DMS114 treated with DMSO at 0.1 percent for 48 hours (cell line): ENCODE measurements at regions not wholly inside any gene's neighbourhood (a gene's known extent, or its start where the extent isn't known, plus 50 kb on each side); places are given as distances from the start of the nearest gene placed in this dataset.
A peak's percentile ranks its signal among the peaks of the same experiment; 100 is the strongest.
"Not testable (repeated sequence)": the region's sequence is repeated elsewhere in the genome, so short reads cannot be mapped to it uniquely, and the experiment has no call there.

ENCODE experiments used
- DNase-seq: peaks from one replicate; lab custom pipeline; 2025; ENCODE audit not compliant: unreplicated experiment; lab: John Stamatoyannopoulos, UW

DNA sequence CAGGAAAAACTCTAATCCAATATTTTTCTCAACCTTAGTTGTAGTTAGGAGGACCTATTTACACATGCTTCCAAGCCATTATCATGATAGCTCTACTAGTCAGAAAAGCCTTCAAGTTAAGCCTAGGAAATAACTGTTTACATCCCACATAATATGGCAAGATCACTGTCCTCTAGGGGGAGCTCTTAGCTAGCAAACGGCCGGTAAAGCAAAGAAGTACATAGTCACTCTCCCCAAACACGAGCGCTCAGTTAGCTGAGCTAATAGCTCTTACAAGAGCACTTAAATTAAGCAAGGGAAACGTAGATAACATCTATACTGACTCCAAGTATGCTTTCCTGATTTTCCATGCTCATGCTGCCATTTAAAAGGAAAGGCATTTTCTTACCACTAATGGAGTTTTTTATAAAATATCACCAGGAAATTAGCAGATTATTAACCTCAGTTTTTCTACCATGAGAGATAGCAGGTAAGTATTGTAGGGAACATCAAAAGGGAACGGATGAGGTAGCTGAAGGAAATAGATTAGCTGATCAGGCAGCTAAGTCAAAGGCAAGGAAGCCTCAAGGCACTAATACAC is 100.6 kb upstream of the PABPC3 start:
- DNase-seq, result peak; percentile 80

DNA sequence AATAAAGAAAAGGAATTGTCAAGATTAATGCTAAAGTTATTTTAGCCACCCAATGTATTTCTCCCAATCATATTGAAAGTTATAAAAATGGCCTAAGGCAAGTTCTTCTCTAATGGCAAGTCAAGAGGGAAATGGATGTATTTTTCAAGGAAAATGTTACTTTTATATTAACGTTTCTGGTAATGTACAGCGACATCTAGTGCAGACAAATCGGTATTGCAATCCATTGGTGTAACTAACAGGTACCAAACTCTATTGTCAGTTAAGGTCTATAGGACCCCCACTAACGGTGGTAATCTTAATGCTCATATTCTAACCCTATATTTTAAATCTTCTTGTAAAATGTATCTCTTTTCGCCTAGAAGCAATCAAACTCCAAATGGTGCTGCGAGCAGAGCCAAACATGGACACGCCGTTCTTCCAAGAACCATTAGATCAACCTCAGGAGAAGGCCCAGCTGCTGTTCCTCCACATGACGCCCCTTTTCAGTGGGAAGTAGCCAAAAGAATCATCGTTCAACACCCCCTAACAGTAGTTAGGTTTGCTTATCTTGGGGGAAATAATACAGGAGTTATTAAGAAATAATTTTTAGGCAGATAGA is 98.5 kb upstream of the PABPC3 start:
- peak; percentile 35 for DNase-seq

DNA sequence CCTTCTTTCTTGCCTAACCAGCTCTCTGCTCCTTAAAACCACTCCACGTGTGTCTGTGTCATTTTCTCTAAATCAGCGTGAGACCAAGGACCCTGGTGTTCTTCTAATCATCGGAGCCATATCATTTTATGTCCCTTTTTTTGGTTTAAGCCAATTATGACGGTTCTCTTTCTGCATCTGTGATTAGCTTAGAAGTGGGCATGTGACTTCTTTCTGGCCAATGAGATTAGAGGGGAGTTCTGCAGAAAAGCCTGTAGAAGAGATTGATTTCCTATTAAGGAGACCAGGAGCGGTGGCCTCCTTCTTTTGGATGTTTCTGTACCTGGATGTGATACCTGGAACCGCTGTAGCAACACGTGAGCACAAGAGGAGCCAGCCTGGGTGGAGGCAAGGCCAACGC is 97.5 kb upstream of the PABPC3 start:
- no peak for DNase-seq

DNA sequence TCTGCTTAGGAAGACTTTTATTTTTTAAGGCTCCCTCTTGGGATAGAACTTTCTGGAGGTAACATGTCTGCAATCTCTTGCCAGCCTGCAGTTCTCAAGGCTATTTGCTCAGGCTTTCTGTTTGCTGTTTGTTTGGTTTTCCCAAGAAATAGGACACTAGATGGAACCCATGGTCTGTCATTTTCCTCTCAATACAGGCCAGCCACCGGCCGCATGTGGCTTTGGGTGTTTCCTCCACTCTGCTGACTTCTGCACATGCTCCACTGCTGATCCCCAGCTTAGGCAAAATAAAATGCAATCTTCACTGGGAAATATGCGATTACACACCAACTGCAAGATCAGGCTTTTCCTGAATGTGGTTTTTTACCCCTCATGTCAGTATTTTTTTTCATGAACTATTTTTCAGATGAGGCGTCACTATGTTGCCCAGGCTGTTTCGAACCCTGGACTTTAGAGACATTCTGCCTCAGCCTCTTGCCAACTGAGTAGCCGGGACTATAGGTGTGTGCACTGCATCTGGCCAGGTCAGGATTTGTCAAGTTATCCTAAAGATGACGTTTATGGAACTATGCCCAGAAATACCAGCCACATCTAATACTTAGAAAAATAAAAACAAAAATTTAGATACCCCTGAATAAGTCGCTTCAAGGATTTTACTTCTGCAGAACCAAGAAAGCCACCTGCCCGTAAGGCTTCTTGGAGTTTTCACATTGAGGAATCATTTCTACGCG is 94.3 kb upstream of the PABPC3 start:
- no peak for DNase-seq

- DNase-seq, result not testable (repeated sequence)
Observed at GRCh38 chr13:25002311-25002710, 93.6 kb upstream of the PABPC3 start.

DNA sequence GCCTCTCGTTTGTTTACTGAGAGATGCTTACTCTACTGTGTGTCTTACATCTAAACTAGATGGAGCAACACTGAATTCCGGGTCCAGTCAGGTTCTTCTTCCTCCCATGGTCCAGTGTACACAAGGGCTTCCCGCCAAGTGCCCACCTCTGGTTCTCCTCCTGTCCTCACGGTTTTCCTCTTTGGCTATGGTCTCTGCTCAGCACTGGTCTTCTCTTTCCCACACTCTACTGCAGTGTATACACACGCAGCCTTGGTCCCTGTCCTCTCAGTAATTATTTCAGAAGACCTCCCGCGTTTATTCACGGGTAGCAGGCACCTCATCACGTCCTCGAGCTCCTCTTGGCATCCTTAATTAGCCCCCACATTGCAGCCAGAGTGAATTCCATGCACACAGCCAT is 91.4 kb upstream of the PABPC3 start:
- not testable (repeated sequence) for DNase-seq

DNA sequence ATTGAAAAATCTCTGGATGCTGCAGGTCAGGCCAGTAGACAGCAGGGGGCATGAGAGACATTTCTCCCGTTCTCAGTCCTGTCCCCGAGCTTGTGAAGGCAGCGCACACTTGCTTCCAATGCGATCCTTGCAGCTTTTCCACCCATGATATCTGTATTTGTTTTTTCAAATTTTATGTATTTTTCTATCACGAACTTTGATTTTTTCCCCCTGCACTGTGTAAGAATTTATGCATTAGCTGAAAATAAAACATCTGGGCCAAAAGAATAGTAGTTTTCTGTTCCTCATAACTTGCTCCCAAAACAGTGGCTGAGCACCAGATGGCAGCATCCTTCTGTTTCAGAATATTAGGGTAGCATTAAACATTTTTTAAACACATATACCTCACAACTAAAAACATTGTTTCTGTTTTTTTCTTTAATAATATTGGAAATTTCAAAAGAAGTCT is 90.9 kb upstream of the PABPC3 start:
- not testable (repeated sequence) for DNase-seq

DNA sequence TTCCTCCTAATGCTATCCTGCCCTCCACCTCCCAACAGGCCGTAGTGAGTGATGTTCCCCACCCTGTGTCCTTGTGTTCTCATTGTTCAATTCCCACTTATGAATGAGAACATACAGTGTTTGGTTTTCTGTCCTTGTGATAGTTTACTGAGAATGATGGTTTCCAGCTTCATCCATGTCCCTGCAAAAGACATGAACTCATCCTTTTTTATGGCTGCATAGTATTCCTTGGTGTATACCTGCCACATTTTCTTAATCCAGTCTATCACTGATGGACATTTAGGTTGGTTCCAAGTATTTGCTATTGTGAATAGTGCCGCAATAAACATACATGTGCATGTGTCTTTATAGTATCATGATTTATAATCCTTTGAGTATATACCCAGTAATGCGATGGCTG is 88.5 kb upstream of the PABPC3 start:
- DNase-seq, result not testable (repeated sequence)

- not testable (repeated sequence) for DNase-seq
Observed at GRCh38 chr13:25014398-25014973, 81.5 kb upstream of the PABPC3 start.

GRCh38 chr13:25017176-25017575 is 78.8 kb upstream of the PABPC3 start:
- not testable (repeated sequence) for DNase-seq

DNA sequence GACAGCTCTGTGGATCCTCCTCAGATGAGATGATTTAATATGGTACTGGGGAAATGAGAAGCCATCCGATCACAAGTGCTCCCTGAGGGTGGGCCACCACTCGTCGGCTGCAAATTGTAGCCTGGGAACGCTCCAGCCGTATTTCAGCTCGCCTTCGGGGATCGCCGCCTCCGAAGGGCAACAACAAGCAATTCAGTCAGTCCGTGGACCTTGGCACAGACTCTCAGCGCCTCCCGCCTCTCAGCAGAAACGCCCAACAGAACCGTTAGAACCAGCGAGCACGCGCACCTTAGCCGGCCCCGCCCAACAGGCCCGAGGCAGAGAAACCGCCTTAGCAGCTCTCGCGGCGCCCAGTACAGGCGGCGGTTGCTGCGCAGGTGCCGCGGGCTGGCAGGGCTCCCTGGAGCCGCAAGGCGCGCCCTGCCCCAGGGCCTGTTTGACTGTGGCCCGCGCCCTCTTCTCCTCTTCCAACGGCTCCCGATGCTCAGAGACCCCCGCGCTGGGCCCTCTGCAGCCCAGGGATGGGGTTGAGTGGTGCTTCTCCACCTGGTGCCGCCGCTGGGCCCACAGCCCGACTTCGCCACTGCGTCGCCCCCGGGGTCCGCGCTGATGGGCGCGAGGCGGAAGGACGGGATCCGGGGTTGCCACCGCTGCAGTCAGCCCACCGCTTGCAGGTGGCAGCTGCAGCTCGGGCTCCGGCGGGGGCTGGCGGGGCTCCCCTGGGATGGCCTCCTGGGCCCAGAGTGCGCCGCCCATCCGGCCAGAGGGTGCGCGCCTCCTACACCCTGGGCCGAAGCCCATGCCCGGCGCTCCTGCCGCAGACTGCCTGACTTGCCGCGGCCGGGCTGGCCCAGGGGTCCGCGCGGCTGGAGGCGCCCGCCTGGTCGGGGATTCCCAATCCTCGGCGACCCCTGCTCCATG is 77.9 kb upstream of the PABPC3 start:
- peak; percentile 15 for DNase-seq

DNA sequence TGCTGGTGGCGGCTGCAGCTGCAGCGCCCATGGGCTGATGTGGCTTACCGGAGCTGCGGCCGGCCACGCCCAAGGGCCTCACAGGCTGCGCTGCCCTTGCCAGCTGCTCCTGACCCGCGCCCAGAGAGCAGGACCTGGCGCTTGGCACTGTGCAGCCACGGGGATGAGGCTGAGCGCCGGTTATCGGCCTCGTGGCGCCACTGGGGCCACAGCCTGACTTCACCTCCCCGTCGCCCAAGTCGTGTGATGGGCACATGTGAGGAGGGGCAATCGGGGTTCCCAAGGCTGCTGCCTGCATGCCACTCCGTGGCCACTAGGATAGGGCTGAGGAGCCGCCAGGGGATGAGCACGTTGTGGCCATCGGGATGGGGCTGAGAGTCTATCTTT is 77.2 kb upstream of the PABPC3 start:
- DNase-seq, result no peak

- DNase-seq, result not testable (repeated sequence)
Observed at GRCh38 chr13:25019741-25020140, 76.2 kb upstream of the PABPC3 start.

DNA sequence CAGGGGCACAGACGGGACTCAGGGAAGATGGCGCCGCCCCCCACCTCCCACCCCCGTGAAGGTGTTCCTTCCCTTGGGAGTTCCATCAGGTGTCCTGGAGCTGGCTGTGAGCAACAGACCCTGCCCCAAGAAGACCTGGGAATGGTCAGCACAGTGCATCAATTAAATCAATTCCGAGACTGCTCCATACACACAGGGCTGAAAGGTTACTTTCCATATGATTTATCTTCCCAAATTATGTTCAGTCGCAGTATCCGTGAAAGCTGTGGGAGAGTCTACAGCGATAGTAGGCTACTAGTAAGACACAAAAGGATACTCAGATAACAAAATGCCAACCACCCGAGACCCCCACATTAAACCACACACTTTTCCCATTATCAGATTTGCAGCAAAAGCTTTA is 71.8 kb upstream of the PABPC3 start:
- no peak for DNase-seq

DNA sequence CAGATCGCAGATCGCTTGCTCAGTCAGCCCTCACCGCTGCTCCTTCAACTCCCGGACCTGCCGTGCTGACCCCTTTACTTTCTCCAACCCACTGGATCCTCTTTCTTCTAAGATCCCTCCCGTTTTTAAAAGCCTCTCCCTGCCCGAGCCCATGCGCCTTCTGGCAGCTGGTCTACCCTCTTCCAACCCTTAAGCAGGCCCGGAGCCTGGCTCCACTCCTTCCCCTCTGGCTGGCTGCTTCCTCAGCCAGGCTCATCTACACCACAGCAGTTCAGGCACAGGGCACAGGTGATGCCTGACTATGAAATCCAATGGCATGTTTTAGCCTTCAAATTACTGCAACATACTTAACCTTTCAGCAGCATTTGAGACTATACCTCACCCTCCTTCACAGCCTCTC is 63.8 kb upstream of the PABPC3 start:
- no peak for DNase-seq

DNA sequence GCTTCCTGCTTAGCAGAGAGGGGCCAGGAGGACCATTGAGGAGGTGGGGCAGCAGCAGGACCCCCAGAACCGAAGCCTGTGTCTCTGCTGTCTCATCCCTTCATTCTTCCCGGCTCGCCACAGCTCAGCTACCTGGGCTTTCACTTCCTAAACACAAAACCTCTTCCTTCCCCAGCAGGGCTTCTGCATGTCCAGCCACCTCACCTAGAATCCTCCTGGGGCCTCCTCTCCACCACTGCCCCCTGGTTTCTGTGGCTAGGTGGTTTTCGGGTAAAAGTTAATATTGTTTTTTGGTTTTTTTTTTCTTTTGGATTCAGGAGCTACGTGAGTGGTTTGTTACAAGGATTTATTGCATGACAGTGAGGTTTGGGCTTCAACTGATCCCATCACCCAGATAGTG is 61.8 kb upstream of the PABPC3 start:
- no peak for DNase-seq

GRCh38 chr13:25037057-25037813 is 58.7 kb upstream of the PABPC3 start:
- DNase-seq, result peak; percentile 29

DNA sequence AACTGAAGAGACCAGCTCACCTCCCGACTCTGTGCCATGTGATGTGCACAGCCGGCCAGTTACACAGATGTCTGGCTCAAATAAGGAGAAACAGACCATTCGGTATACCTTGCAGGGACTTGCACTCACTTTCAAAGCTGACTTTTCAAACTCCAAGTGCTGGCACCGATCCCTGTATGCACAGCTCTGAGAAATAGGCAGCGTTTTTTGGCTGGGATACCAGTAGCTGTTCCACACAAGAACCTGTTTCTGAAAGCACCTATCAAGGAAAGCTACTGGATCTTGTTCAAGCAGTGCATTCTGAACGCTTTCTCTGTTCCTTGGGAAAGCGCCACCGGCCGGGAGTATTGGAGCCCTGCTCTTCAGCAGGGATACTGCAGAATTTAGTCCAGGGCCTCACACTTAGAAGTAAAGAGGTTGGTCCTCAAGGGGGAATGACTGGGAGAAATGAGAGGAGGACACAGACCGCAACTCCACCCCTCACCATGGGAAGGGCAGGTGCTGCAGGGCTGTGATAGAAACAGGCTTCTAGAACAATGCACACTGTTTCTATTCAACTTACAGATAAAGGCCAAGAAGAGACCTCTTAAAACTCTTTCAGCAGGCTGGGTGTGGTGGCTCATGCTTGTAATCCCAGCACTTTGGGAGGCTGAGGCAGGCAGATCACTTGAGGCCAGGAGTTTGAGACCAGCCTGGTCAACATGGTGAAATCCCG is 53.6 kb upstream of the PABPC3 start:
- no peak for DNase-seq

- DNase-seq, result no peak
Observed at GRCh38 chr13:25044071-25044470, 51.9 kb upstream of the PABPC3 start.
